ENCODE measurements at regions not wholly inside any gene's neighbourhood (a gene's known extent, or its start where the extent isn't known, plus 50 kb on each side); places are given as distances from the start of the nearest gene placed in this dataset.

- H3K4me2 ChIP-seq (ENCODE audit: low read depth, low read length, poor library complexity, severe bottlenecking): no peak overlapping the region
- no peaks in the 10 kb centered on the region for H3K9me2 ChIP-seq (replicated peaks; ENCODE audit: insufficient read depth, low read length)
- TF ChIP-seq CTCF (IDR thresholded peaks at IDR 0.05; ENCODE audit: insufficient read depth, low read length, poor library complexity, severe bottlenecking): no peak
- no peak for TF ChIP-seq EZH2phosphoT487 (conservative IDR thresholded peaks at IDR 0.05; ENCODE audit: low read length)
- no peak overlapping the region for H2AFZ ChIP-seq (ENCODE audit: low read depth, low read length, severe bottlenecking)
- no peak overlapping the region for H3K9ac ChIP-seq (ENCODE audit: low read length)
- no peaks in the 10 kb centered on the region for H3F3A ChIP-seq (ENCODE audit: insufficient read depth)
- H3K27me3 ChIP-seq (ENCODE audit: low read length): no peaks in the 10 kb centered on the region
- no peaks in the 10 kb centered on the region for H3K9me3 ChIP-seq (ENCODE audit: insufficient read depth, low read length)
- H3K4me3 ChIP-seq (ENCODE audit: insufficient read depth, low read length, poor library complexity, severe bottlenecking): no peak overlapping the region
- H3K36me3 ChIP-seq (ENCODE audit: low read length): no peaks in the 10 kb centered on the region
- H3K27ac ChIP-seq (ENCODE audit: low read depth, low read length): no peak overlapping the region
- H4K20me1 ChIP-seq (ENCODE audit: low read depth, low read length): no peaks in the 10 kb centered on the region
- no peaks in the 10 kb centered on the region for H3K79me2 ChIP-seq (ENCODE audit: insufficient read depth, low read length)
Observed at GRCh38 chr11:131109790-131110189, 193.5 kb upstream of the SNX19 start.

GRCh38 chr11:131111775-131112174 lies 195.5 kb upstream of the SNX19 start:
- H3K36me3 ChIP-seq (ENCODE audit: low read length): no peaks in the 10 kb centered on the region
- no peak overlapping the region for H3K27ac ChIP-seq (ENCODE audit: low read depth, low read length)
- H3K9me2 ChIP-seq (replicated peaks; ENCODE audit: insufficient read depth, low read length): no peaks in the 10 kb centered on the region
- TF ChIP-seq CTCF (IDR thresholded peaks at IDR 0.05; ENCODE audit: insufficient read depth, low read length, poor library complexity, severe bottlenecking) (no peak), EZH2phosphoT487 (conservative IDR thresholded peaks at IDR 0.05; ENCODE audit: low read length) (no peak)
- no peak overlapping the region for H3K4me2 ChIP-seq (ENCODE audit: low read depth, low read length, poor library complexity, severe bottlenecking)
- no peak overlapping the region for H2AFZ ChIP-seq (ENCODE audit: low read depth, low read length, severe bottlenecking)
- H3K79me2 ChIP-seq (ENCODE audit: insufficient read depth, low read length): no peaks in the 10 kb centered on the region
- H4K20me1 ChIP-seq (ENCODE audit: low read depth, low read length): no peaks in the 10 kb centered on the region
- no peaks in the 10 kb centered on the region for H3K9me3 ChIP-seq (ENCODE audit: insufficient read depth, low read length)
- no peaks in the 10 kb centered on the region for H3F3A ChIP-seq (ENCODE audit: insufficient read depth)
- H3K27me3 ChIP-seq (ENCODE audit: low read length): no peaks in the 10 kb centered on the region
- no peak overlapping the region for H3K9ac ChIP-seq (ENCODE audit: low read length)
- H3K4me3 ChIP-seq (ENCODE audit: insufficient read depth, low read length, poor library complexity, severe bottlenecking): no peak overlapping the region

- Histone ChIP-seq H3K9me2 (replicated peaks; ENCODE audit: insufficient read depth, low read length) (no peaks in the 10 kb centered on the region), H3K4me3 (ENCODE audit: insufficient read depth, low read length, poor library complexity, severe bottlenecking) (no peak overlapping the region), H3F3A (ENCODE audit: insufficient read depth) (no peaks in the 10 kb centered on the region), H3K9ac (ENCODE audit: low read length) (no peak overlapping the region), H4K20me1 (ENCODE audit: low read depth, low read length) (no peaks in the 10 kb centered on the region), H3K27ac (ENCODE audit: low read depth, low read length) (no peak overlapping the region), H3K4me2 (ENCODE audit: low read depth, low read length, poor library complexity, severe bottlenecking) (no peak overlapping the region), H2AFZ (ENCODE audit: low read depth, low read length, severe bottlenecking) (no peak overlapping the region), H3K27me3 (ENCODE audit: low read length) (no peaks in the 10 kb centered on the region), H3K9me3 (ENCODE audit: insufficient read depth, low read length) (no peaks in the 10 kb centered on the region), H3K36me3 (ENCODE audit: low read length) (no peaks in the 10 kb centered on the region), H3K79me2 (ENCODE audit: insufficient read depth, low read length) (no peaks in the 10 kb centered on the region)
- no peak for TF ChIP-seq EZH2phosphoT487 (conservative IDR thresholded peaks at IDR 0.05; ENCODE audit: low read length)
Observed at GRCh38 chr11:131118247-131118646, 202.0 kb upstream of the SNX19 start.

- H3K9me3 ChIP-seq (ENCODE audit: insufficient read depth, low read length): no peaks in the 10 kb centered on the region
Observed at GRCh38 chr11:131121426-131122333, 205.4 kb upstream of the SNX19 start.

More at GRCh38 chr11:131121426-131122333, 205.4 kb upstream of the SNX19 start:
- Histone ChIP-seq H3K4me2 (ENCODE audit: low read depth, low read length, poor library complexity, severe bottlenecking) (no peak overlapping the region), H4K20me1 (ENCODE audit: low read depth, low read length) (no peaks in the 10 kb centered on the region), H2AFZ (ENCODE audit: low read depth, low read length, severe bottlenecking) (no peak overlapping the region), H3K79me2 (ENCODE audit: insufficient read depth, low read length) (no peaks in the 10 kb centered on the region), H3F3A (ENCODE audit: insufficient read depth) (no peaks in the 10 kb centered on the region), H3K9me2 (replicated peaks; ENCODE audit: insufficient read depth, low read length) (no peaks in the 10 kb centered on the region), H3K27me3 (ENCODE audit: low read length) (no peaks in the 10 kb centered on the region), H3K4me3 (ENCODE audit: insufficient read depth, low read length, poor library complexity, severe bottlenecking) (no peak overlapping the region), H3K27ac (ENCODE audit: low read depth, low read length) (no peak overlapping the region), H3K9ac (ENCODE audit: low read length) (no peak overlapping the region), H3K36me3 (ENCODE audit: low read length) (no peaks in the 10 kb centered on the region)
- TF ChIP-seq EZH2phosphoT487 (conservative IDR thresholded peaks at IDR 0.05; ENCODE audit: low read length) (no peak), CTCF (IDR thresholded peaks at IDR 0.05; ENCODE audit: insufficient read depth, low read length, poor library complexity, severe bottlenecking) (no peak)

Measured in SU-DHL-6 (cell line).